B cell (primary cell): ENCODE measurements at regions not wholly inside any gene's neighbourhood (a gene's known extent, or its start where the extent isn't known, plus 50 kb on each side); places are given as distances from the start of the nearest gene placed in this dataset.

Source experiments
- EZH2 ChIP-seq: IDR thresholded peaks from 2 replicates; pipeline ENCODE4 v1.6.1; 2012; ENCODE audit warnings: borderline replicate concordance, low read depth, mild to moderate bottlenecking, moderate library complexity, low read length; ENCODE audit not compliant: insufficient read depth, poor library complexity, severe bottlenecking
- TF ChIP-seq, protein P1 (sequence below): fragments of 200-600 bp; IDR thresholded peaks from one replicate; pipeline ENCODE4 v1.8.0; 2022; ENCODE audit warnings: antibody characterized with exemption, mild to moderate bottlenecking

GRCh38 chr12:115698257-115698656 lies 579.2 kb downstream of the MED13L start:
- TF ChIP-seq, protein P1, sequence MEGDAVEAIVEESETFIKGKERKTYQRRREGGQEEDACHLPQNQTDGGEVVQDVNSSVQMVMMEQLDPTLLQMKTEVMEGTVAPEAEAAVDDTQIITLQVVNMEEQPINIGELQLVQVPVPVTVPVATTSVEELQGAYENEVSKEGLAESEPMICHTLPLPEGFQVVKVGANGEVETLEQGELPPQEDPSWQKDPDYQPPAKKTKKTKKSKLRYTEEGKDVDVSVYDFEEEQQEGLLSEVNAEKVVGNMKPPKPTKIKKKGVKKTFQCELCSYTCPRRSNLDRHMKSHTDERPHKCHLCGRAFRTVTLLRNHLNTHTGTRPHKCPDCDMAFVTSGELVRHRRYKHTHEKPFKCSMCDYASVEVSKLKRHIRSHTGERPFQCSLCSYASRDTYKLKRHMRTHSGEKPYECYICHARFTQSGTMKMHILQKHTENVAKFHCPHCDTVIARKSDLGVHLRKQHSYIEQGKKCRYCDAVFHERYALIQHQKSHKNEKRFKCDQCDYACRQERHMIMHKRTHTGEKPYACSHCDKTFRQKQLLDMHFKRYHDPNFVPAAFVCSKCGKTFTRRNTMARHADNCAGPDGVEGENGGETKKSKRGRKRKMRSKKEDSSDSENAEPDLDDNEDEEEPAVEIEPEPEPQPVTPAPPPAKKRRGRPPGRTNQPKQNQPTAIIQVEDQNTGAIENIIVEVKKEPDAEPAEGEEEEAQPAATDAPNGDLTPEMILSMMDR, result no peak
- TF ChIP-seq EZH2, result no peak
